Naive thymus-derived CD4-positive, alpha-beta T cell (primary cell): ENCODE measurements at regions not wholly inside any gene's neighbourhood (a gene's known extent, or its start where the extent isn't known, plus 50 kb on each side); places are given as distances from the start of the nearest gene placed in this dataset.

ENCODE experiments used
- ATAC-seq: fragments of 150-1000 bp; cut with Tn5 transposase; 2 replicates; pipeline ENCODE4 v1.10.0; 2021; ENCODE audit warnings: mild to moderate bottlenecking, moderate library complexity
- CTCF ChIA-PET: fragments of 350-600 bp; sonication (Branson Sonifier 250); formaldehyde crosslinking; loops from one replicate; lab custom pipeline; 2021; ENCODE audit warnings: antibody characterized with exemption; lab: Charles Lee
- POLR2A ChIA-PET: fragments of 350-600 bp; sonication (Branson Sonifier 250); formaldehyde crosslinking; loops from one replicate; lab custom pipeline; 2021; ENCODE audit warnings: antibody characterized with exemption, inconsistent platforms; lab: Charles Lee
- DNase-seq, 9 donors: peaks; one replicate each; pipeline versions ENCODE4 v3.0.0 to v3.0.0-alpha.2; 2020 to 2022; ENCODE audit warnings: mixed read lengths in 1 of 9
- H3K27ac ChIP-seq: one replicate; pipeline ENCODE4 v1.7.0; 2013; ENCODE audit warnings: mild to moderate bottlenecking, low read depth, low read length, moderate library complexity
- H3K27me3 ChIP-seq, 2 donors: one replicate each; pipeline ENCODE4 v1.7.0; 2013; ENCODE audit warnings: low read length in 2 of 2, mild to moderate bottlenecking in 2 of 2, moderate library complexity in 2 of 2; ENCODE audit not compliant: control insufficient read depth in 2 of 2, insufficient read depth in 2 of 2
- H3K36me3 ChIP-seq, 3 experiments: 1 replicate in 2 of 3; 2 replicates in 1 of 3; pipeline ENCODE4 v1.7.0; 2013; ENCODE audit warnings: low read length in 3 of 3, mild to moderate bottlenecking in 3 of 3, moderate library complexity in 1 of 3; ENCODE audit not compliant: insufficient read depth in 3 of 3, control insufficient read depth in 2 of 3
- H3K4me1 ChIP-seq, 2 donors: one replicate each; pipeline ENCODE4 v1.7.0; 2013; ENCODE audit warnings: low read length in 2 of 2, mild to moderate bottlenecking in 2 of 2, moderate library complexity in 1 of 2; ENCODE audit not compliant: control insufficient read depth in 2 of 2, insufficient read depth in 2 of 2
- H3K4me3 ChIP-seq: 2 replicates; pipeline ENCODE4 v1.7.0; 2013; ENCODE audit warnings: mild to moderate bottlenecking, low read length
- H3K9me3 ChIP-seq, 3 experiments: 1 replicate in 2 of 3; 2 replicates in 1 of 3; pipeline ENCODE4 v1.7.0; 2013; ENCODE audit warnings: low read length in 3 of 3; ENCODE audit not compliant: control insufficient read depth in 2 of 3
- H3K27ac Mint-ChIP-seq, 9 donors: one replicate each; pipeline ENCODE4 v1.8.0; 2020 to 2022; ENCODE audit warnings: mixed read lengths in 9 of 9, mild to moderate bottlenecking in 8 of 9, moderate library complexity in 5 of 9, inconsistent platforms in 2 of 9
- H3K27me3 Mint-ChIP-seq, 5 donors: one replicate each; pipeline ENCODE4 v1.8.0; 2021 to 2022; ENCODE audit warnings: mixed read lengths in 5 of 5, mild to moderate bottlenecking in 1 of 5
- H3K36me3 Mint-ChIP-seq, 5 donors: one replicate each; pipeline ENCODE4 v1.8.0; 2020 to 2022; ENCODE audit warnings: mixed read lengths in 5 of 5, mild to moderate bottlenecking in 3 of 5, inconsistent platforms in 1 of 5
- H3K4me1 Mint-ChIP-seq, 7 donors: one replicate each; pipeline ENCODE4 v1.8.0; 2020 to 2022; ENCODE audit warnings: mixed read lengths in 7 of 7, mild to moderate bottlenecking in 3 of 7, inconsistent platforms in 1 of 7
- H3K4me3 Mint-ChIP-seq, 10 donors: one replicate each; pipeline ENCODE4 v1.8.0; 2020 to 2022; ENCODE audit warnings: mild to moderate bottlenecking in 10 of 10, mixed read lengths in 10 of 10, moderate library complexity in 6 of 10, inconsistent platforms in 2 of 10
- H3K9me3 Mint-ChIP-seq, 11 donors: one replicate each; pipeline ENCODE4 v1.8.0; 2020 to 2022; ENCODE audit warnings: mixed read lengths in 11 of 11, mild to moderate bottlenecking in 4 of 11, inconsistent platforms in 1 of 11, moderate library complexity in 1 of 11
- intact Hi-C, 2 donors: fragments of 100-400 bp; cut with micrococcal nuclease; formaldehyde crosslinking; loops; one replicate each; pipeline ENCODE4 v1.15.1; 2023

DNA sequence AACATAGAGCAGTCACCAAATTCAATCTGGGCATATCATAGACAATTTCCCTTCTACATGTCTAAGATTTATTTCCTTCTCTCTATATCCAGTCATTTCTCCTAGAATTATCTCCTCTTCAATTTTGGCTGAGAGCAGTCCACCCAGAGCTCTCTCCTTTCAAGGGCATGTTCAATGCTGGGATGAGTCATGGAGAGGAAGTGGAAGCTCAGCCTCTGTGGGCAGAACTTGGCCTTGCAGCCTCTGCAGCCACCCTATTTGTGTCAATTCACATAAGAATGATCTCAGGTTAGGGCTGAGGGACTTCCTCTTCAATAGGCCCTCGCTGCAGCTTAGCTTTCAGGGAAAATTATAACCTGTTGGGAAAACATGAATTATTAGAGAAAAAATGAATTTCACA, 560.8 kb downstream of the POM121L12 start:
- no peak for DNase-seq
- H3K9me3 ChIP-seq, result peaks cover 0 to 14% (median 0%) of the 10 kb centered on the region in 3 experiments
- no peaks in the 10 kb centered on the region for H3K36me3 Mint-ChIP-seq
- no peak overlapping the region for H3K27ac ChIP-seq
- no peaks in the 10 kb centered on the region for H3K4me1 ChIP-seq
- H3K27me3 Mint-ChIP-seq, result no peaks in the 10 kb centered on the region
- no peak for ATAC-seq
- H3K27ac Mint-ChIP-seq, result no peak overlapping the region
- peaks cover 6 to 60% (median 22%) of the 10 kb centered on the region in 11 donors for H3K9me3 Mint-ChIP-seq
- no peaks in the 10 kb centered on the region for H3K4me1 Mint-ChIP-seq
- H3K4me3 ChIP-seq, result no peak overlapping the region
- CTCF ChIA-PET, result no interaction called here
- H3K27me3 ChIP-seq, result no peaks in the 10 kb centered on the region
- intact Hi-C loops, result no loop called here
- H3K36me3 ChIP-seq, result no peaks in the 10 kb centered on the region
- H3K4me3 Mint-ChIP-seq, result no peak overlapping the region
- POLR2A ChIA-PET, result no interaction called here

DNA sequence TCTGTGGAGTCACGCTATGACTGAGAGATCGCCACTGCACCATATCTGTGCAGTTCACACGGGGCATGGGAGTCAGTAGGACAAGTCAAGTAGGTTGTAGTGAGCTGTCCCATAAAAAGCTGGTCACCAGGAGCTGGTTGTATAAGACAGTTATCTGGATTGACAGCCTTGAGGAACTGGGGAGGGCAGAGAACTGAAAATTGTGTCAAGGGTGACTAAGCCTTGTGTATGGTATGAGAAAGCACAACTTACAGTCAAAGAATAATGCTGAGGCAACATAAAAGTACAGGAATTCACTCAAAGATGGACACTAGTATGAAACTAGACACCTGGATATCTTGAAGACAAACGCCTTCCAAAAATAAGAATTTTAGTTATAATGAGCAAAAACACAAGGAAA, 564.9 kb downstream of the POM121L12 start:
- Mint-ChIP-seq H3K27me3 (no peaks in the 10 kb centered on the region), H3K36me3 (no peaks in the 10 kb centered on the region), H3K4me1 (no peaks in the 10 kb centered on the region), H3K9me3 (peaks cover 2 to 48% (median 17%) of the 10 kb centered on the region in 11 donors), H3K27ac (no peak overlapping the region), H3K4me3 (no peak overlapping the region)
- Histone ChIP-seq H3K36me3 (no peaks in the 10 kb centered on the region), H3K9me3 (peaks cover 0 to 21% (median 0%) of the 10 kb centered on the region in 3 experiments), H3K4me1 (no peaks in the 10 kb centered on the region), H3K4me3 (no peak overlapping the region), H3K27ac (no peak overlapping the region), H3K27me3 (no peaks in the 10 kb centered on the region)
- DNase-seq, result no peak
- POLR2A ChIA-PET, result no interaction called here
- no peak for ATAC-seq
- CTCF ChIA-PET, result no interaction called here
- intact Hi-C loops, result no loop called here

- Histone ChIP-seq H3K27ac (no peak overlapping the region), H3K4me3 (no peak overlapping the region), H3K36me3 (no peaks in the 10 kb centered on the region), H3K4me1 (no peaks in the 10 kb centered on the region), H3K27me3 (no peaks in the 10 kb centered on the region), H3K9me3 (peaks cover 0 to 9% (median 0%) of the 10 kb centered on the region in 3 experiments)
- CTCF ChIA-PET, result no interaction called here
- peak; percentile 8 for ATAC-seq
- Mint-ChIP-seq H3K27me3 (no peaks in the 10 kb centered on the region), H3K36me3 (no peaks in the 10 kb centered on the region), H3K27ac (no peak overlapping the region), H3K9me3 (peaks cover 2 to 40% (median 15%) of the 10 kb centered on the region in 11 donors), H3K4me1 (no peaks in the 10 kb centered on the region), H3K4me3 (no peak overlapping the region)
- no peak for DNase-seq
- intact Hi-C loops, result no loop called here
- POLR2A ChIA-PET, result no interaction called here
These were observed 567.5 kb downstream of the POM121L12 start for GRCh38 chr7:53602817-53603418.

- Histone ChIP-seq H3K27ac (no peak overlapping the region), H3K27me3 (no peaks in the 10 kb centered on the region), H3K4me1 (no peaks in the 10 kb centered on the region), H3K4me3 (no peak overlapping the region), H3K36me3 (no peaks in the 10 kb centered on the region), H3K9me3 (peaks cover 0 to 9% (median 0%) of the 10 kb centered on the region in 3 experiments)
- ChIA-PET POLR2A (no interaction called here), CTCF (no interaction called here)
- Mint-ChIP-seq H3K27me3 (no peaks in the 10 kb centered on the region), H3K4me3 (no peak overlapping the region), H3K27ac (no peak overlapping the region), H3K36me3 (no peaks in the 10 kb centered on the region), H3K4me1 (no peaks in the 10 kb centered on the region), H3K9me3 (peaks cover 2 to 36% (median 15%) of the 10 kb centered on the region in 11 donors)
- intact Hi-C loops, result no loop called here
- ATAC-seq (peak; percentile 14), DNase-seq (no peak)
These were observed 568.0 kb downstream of the POM121L12 start for GRCh38 chr7:53603461-53603860.

GRCh38 chr7:53604201-53604600, 568.8 kb downstream of the POM121L12 start:
- Histone ChIP-seq H3K4me3 (no peak overlapping the region), H3K4me1 (no peaks in the 10 kb centered on the region), H3K36me3 (no peaks in the 10 kb centered on the region), H3K27ac (no peak overlapping the region), H3K9me3 (peaks cover 0 to 9% (median 0%) of the 10 kb centered on the region in 3 experiments), H3K27me3 (no peaks in the 10 kb centered on the region)
- H3K4me1 Mint-ChIP-seq, result no peaks in the 10 kb centered on the region
- no peaks in the 10 kb centered on the region for H3K36me3 Mint-ChIP-seq
- ATAC-seq (no peak), DNase-seq (no peak)
- intact Hi-C loops, result no loop called here
- no peaks in the 10 kb centered on the region for H3K27me3 Mint-ChIP-seq
- ChIA-PET CTCF (no interaction called here), POLR2A (no interaction called here)
- peaks cover 2 to 41% (median 18%) of the 10 kb centered on the region in 11 donors for H3K9me3 Mint-ChIP-seq
- H3K4me3 Mint-ChIP-seq, result no peak overlapping the region
- no peak overlapping the region for H3K27ac Mint-ChIP-seq

- CTCF ChIA-PET, result no interaction called here
- no peak overlapping the region for H3K27ac Mint-ChIP-seq
- DNase-seq (no peak), ATAC-seq (no peak)
- Histone ChIP-seq H3K27ac (no peak overlapping the region), H3K4me1 (no peaks in the 10 kb centered on the region), H3K36me3 (no peaks in the 10 kb centered on the region), H3K9me3 (peaks cover 0 to 8% (median 0%) of the 10 kb centered on the region in 3 experiments), H3K4me3 (no peak overlapping the region), H3K27me3 (no peaks in the 10 kb centered on the region)
- POLR2A ChIA-PET, result no interaction called here
- H3K4me1 Mint-ChIP-seq, result no peaks in the 10 kb centered on the region
- no peaks in the 10 kb centered on the region for H3K27me3 Mint-ChIP-seq
- intact Hi-C loops, result no loop called here
- H3K4me3 Mint-ChIP-seq, result no peak overlapping the region
- H3K36me3 Mint-ChIP-seq, result no peaks in the 10 kb centered on the region
- H3K9me3 Mint-ChIP-seq, result peaks cover 0 to 35% (median 7%) of the 10 kb centered on the region in 11 donors
These were observed 572.5 kb downstream of the POM121L12 start for GRCh38 chr7:53607961-53608360.

DNA sequence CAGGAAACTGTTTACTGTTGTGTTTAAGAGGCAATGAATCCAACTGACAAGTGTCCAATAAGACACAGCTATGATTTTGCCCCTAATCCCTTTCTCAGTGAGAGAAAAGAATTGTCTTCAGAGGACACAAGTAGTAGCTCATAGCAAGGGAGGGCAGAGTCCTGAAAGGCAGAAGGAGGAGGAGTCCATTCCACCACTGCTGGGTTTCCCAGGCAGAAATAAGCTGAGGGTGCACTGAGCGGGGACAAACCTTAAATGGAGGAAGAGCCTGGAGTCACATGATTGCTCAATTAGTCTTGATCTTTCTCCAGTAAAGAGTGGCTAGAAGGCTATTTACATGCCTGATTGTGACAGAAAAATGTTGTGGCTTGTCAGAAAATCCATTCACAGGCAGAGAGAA, 573.8 kb downstream of the POM121L12 start:
- Histone ChIP-seq H3K27ac (no peak overlapping the region), H3K4me1 (no peaks in the 10 kb centered on the region), H3K9me3 (no peaks in the 10 kb centered on the region), H3K4me3 (no peak overlapping the region), H3K36me3 (no peaks in the 10 kb centered on the region), H3K27me3 (no peaks in the 10 kb centered on the region)
- peaks cover 0 to 35% (median 7%) of the 10 kb centered on the region in 11 donors for H3K9me3 Mint-ChIP-seq
- CTCF ChIA-PET, result no interaction called here
- DNase-seq (no peak), ATAC-seq (no peak)
- H3K27me3 Mint-ChIP-seq, result no peaks in the 10 kb centered on the region
- H3K36me3 Mint-ChIP-seq, result no peaks in the 10 kb centered on the region
- POLR2A ChIA-PET, result no interaction called here
- H3K4me3 Mint-ChIP-seq, result no peak overlapping the region
- H3K27ac Mint-ChIP-seq, result no peak overlapping the region
- intact Hi-C loops, result no loop called here
- no peaks in the 10 kb centered on the region for H3K4me1 Mint-ChIP-seq
